Tibial nerve (tissue), 4 donors: ENCODE measurements at regions not wholly inside any gene's neighbourhood (a gene's known extent, or its start where the extent isn't known, plus 50 kb on each side); places are given as distances from the start of the nearest gene placed in this dataset.

Source experiments
- CTCF ChIP-seq, 5 experiments: fragments of 200-600 bp in 3 of 5; fragments of 450-650 bp in 2 of 5; sonication (generic) in 3 of 5; IDR thresholded peaks; one replicate each; pipeline ENCODE4 v1.5.1; 2016 to 2019; ENCODE audit warnings: antibody characterized with exemption in 5 of 5, mild to moderate bottlenecking in 3 of 5, moderate library complexity in 2 of 5
- EP300 ChIP-seq, 2 donors: sonication (generic); formaldehyde crosslinking; IDR thresholded peaks; one replicate each; pipeline ENCODE4 v1.6.1; 2017; ENCODE audit warnings: antibody characterized with exemption in 2 of 2, mild to moderate bottlenecking in 1 of 2
- POLR2A ChIP-seq, 2 donors: fragments of 450-650 bp; IDR thresholded peaks; one replicate each; pipeline ENCODE4 v1.6.1; 2017; ENCODE audit warnings: antibody characterized with exemption in 2 of 2, mild to moderate bottlenecking in 2 of 2, moderate library complexity in 2 of 2

- TF ChIP-seq POLR2A (IDR thresholded peaks at IDR 0.05) (no peak), CTCF (IDR thresholded peaks at IDR 0.05) (no peak), EP300 (IDR thresholded peaks at IDR 0.05) (no peak)
Observed at GRCh38 chr5:165894916-165895315, 2389.5 kb downstream of the MAT2B start.
